UCSD-AML1 (cell line): ENCODE measurements at regions not wholly inside any gene's neighbourhood (a gene's known extent, or its start where the extent isn't known, plus 50 kb on each side); places are given as distances from the start of the nearest gene placed in this dataset.

Experiments
- DNase-seq: peaks from one replicate; lab custom pipeline; 2025; ENCODE audit not compliant: unreplicated experiment; lab: John Stamatoyannopoulos, UW

GRCh38 chr10:10207538-10207937, 810.1 kb upstream of the CELF2 start:
- no peak for DNase-seq

- DNase-seq, result no peak
These were observed 809.5 kb upstream of the CELF2 start for GRCh38 chr10:10208196-10208595.

GRCh38 chr10:10209167-10209566, 808.5 kb upstream of the CELF2 start:
- no peak for DNase-seq

- DNase-seq, result no peak
These were observed 806.3 kb upstream of the CELF2 start for GRCh38 chr10:10211409-10211808.

GRCh38 chr10:10213237-10213636, 804.4 kb upstream of the CELF2 start:
- no peak for DNase-seq

GRCh38 chr10:10222304-10222841, 795.3 kb upstream of the CELF2 start:
- DNase-seq, result no peak

- DNase-seq, result no peak
These were observed 794.5 kb upstream of the CELF2 start for GRCh38 chr10:10223131-10223530.

- no peak for DNase-seq
These were observed 792.5 kb upstream of the CELF2 start for GRCh38 chr10:10225136-10225676.

- DNase-seq, result no peak
These were observed 784.4 kb upstream of the CELF2 start for GRCh38 chr10:10233229-10233628.

- no peak for DNase-seq
These were observed 782.7 kb upstream of the CELF2 start for GRCh38 chr10:10235003-10235402.

- DNase-seq, result no peak
These were observed 770.1 kb upstream of the CELF2 start for GRCh38 chr10:10247585-10247984.

GRCh38 chr10:10256860-10257259, 760.8 kb upstream of the CELF2 start:
- DNase-seq, result no peak

- no peak for DNase-seq
These were observed 758.7 kb upstream of the CELF2 start for GRCh38 chr10:10259013-10259412.

- no peak for DNase-seq
These were observed 747.3 kb upstream of the CELF2 start for GRCh38 chr10:10270126-10271050.

GRCh38 chr10:10271639-10272192, 746.0 kb upstream of the CELF2 start:
- DNase-seq, result no peak

GRCh38 chr10:10273661-10274060, 744.0 kb upstream of the CELF2 start:
- DNase-seq, result no peak

GRCh38 chr10:10279906-10280305, 737.8 kb upstream of the CELF2 start:
- DNase-seq, result no peak

GRCh38 chr10:10292501-10292900, 725.2 kb upstream of the CELF2 start:
- no peak for DNase-seq

GRCh38 chr10:10293041-10293440, 724.6 kb upstream of the CELF2 start:
- DNase-seq, result no peak

GRCh38 chr10:10293481-10293951, 724.2 kb upstream of the CELF2 start:
- no peak for DNase-seq

GRCh38 chr10:10294184-10294880, 723.3 kb upstream of the CELF2 start:
- DNase-seq, result no peak
